Right atrium auricular region (tissue), 2 donors: ENCODE measurements at regions not wholly inside any gene's neighbourhood (a gene's known extent, or its start where the extent isn't known, plus 50 kb on each side); places are given as distances from the start of the nearest gene placed in this dataset.

Source experiments
- DNase-seq: peaks from one replicate; pipeline ENCODE4 v3.0.0-alpha.2; 2019; ENCODE audit warnings: low spot score
- H3K27ac ChIP-seq, 2 donors: fragments of 200-600 bp; sonication (generic); 1 replicate in 1 of 2; 2 replicates in 1 of 2; pipeline ENCODE4 v1.5.1; 2016 to 2019
- H3K27me3 ChIP-seq, 2 donors: fragments of 200-600 bp; sonication (generic); one replicate each; pipeline versions ENCODE4 v1.5.1 to v1.6.0; 2017 to 2019
- H3K36me3 ChIP-seq: fragments of 200-600 bp; sonication (generic); one replicate; pipeline ENCODE4 v1.5.1; 2016
- H3K4me1 ChIP-seq, 2 donors: fragments of 200-600 bp; sonication (generic); one replicate each; pipeline versions ENCODE4 v1.5.1 to v1.6.0; 2017 to 2019
- H3K4me3 ChIP-seq, 2 donors: fragments of 200-600 bp; sonication (generic); 1 replicate in 1 of 2; 2 replicates in 1 of 2; pipeline ENCODE4 v1.5.1; 2017 to 2019; ENCODE audit warnings: mild to moderate bottlenecking in 1 of 2, moderate library complexity in 1 of 2
- H3K9me3 ChIP-seq, 2 donors: fragments of 200-600 bp; sonication (generic); one replicate each; pipeline ENCODE4 v1.5.1; 2019
- CTCF ChIP-seq, 2 donors: fragments of 200-600 bp; sonication (generic); IDR thresholded peaks; one replicate each; pipeline ENCODE4 v1.5.1; 2019; ENCODE audit warnings: antibody characterized with exemption in 2 of 2

DNA sequence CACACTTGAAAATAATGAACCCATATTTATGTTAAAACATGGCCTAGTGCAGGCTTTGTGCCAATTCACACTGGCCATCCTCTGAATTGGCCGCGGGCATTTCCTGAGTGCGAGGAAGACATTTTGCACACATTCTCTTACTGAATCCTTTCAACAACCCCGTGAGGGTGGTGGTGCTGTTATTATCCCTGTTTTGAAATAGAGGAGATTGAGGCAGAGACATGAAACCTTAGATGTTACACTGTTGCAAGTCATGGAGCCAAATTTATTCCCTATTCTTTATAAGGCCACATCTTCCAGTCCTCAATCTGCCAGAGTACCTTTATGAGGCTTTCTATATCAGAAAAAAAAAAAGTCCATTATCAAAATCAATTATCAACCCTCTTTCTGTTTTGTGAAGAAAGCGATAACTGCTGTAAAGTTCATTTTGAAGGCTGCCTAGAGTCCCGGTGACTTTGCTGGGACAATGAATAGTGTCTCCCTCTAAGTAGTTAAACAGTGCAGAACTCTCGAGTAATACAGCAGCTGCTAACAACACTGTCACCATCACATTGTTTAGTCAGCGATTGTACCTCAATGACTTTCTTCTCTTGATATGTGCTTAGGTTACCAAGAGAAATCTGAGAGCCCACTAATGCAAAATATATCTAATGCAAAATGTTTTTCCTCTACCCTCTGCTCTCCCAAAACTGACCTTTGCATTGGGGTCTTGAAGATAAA is 242.3 kb upstream of the PPARGC1A start:
- H3K36me3 ChIP-seq, result no peaks in the 10 kb centered on the region
- no peaks in the 10 kb centered on the region for H3K4me1 ChIP-seq
- H3K27ac ChIP-seq, result no peak overlapping the region
- DNase-seq, result no peak
- H3K4me3 ChIP-seq, result no peak overlapping the region
- no peaks in the 10 kb centered on the region for H3K9me3 ChIP-seq
- no peaks in the 10 kb centered on the region for H3K27me3 ChIP-seq
- TF ChIP-seq CTCF (IDR thresholded peaks at IDR 0.05), result no peak

DNA sequence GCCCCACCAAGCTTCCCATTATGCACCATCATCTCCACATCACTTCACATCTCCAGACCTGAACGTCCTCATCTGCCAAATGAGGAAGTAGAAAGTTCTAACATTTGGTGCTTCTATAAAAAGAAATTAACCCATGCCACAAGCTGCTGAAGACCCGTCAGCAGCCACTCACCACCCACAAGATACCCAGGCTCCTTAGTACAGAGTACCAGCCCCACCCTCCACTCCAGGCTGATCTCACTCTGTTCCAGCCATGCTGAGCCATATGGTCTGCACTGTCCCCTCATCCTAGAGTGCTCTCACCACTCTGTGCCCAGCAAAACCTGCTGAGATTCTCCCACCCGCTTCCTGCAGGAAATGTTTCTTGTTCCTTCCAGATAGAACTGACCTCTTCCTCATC is 240.8 kb upstream of the PPARGC1A start:
- TF ChIP-seq CTCF (IDR thresholded peaks at IDR 0.05), result no peak

GRCh38 chr4:24126776-24127175 is 236.9 kb upstream of the PPARGC1A start:
- no peaks in the 10 kb centered on the region for H3K4me1 ChIP-seq
- no peak overlapping the region for H3K4me3 ChIP-seq
- TF ChIP-seq CTCF (IDR thresholded peaks at IDR 0.05), result no peak
- no peak overlapping the region for H3K27ac ChIP-seq
- no peaks in the 10 kb centered on the region for H3K9me3 ChIP-seq
- DNase-seq, result no peak
- H3K36me3 ChIP-seq, result no peaks in the 10 kb centered on the region
- no peaks in the 10 kb centered on the region for H3K27me3 ChIP-seq

More for the DNA sequence above, 240.8 kb upstream of the PPARGC1A start:
- Histone ChIP-seq H3K4me1 (no peaks in the 10 kb centered on the region), H3K4me3 (no peak overlapping the region), H3K36me3 (no peaks in the 10 kb centered on the region), H3K27me3 (no peaks in the 10 kb centered on the region), H3K27ac (no peak overlapping the region), H3K9me3 (no peaks in the 10 kb centered on the region)
- DNase-seq, result no peak

- H3K27ac ChIP-seq, result no peak overlapping the region
Observed at GRCh38 chr4:24121395-24122175, 231.7 kb upstream of the PPARGC1A start.

DNA sequence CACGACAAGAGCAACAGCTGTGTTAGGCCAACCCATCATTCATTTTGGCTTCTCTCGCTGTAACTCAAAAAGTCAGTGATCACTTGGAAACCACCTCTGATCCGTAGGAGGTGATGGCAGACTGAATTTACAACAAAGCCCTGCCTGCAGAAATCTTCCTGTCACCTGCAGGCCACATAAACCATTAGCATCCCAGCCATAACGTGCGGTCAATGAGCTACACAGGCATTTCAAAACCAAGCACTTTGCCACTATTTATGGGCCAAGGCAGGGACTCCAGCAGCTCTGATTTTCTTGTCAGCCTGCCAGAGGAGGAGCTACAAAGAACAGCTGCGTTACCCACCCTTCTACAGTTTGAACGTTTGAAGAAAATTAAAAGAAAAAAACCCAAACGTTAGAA is 228.1 kb upstream of the PPARGC1A start:
- Histone ChIP-seq H3K36me3 (no peaks in the 10 kb centered on the region), H3K9me3 (no peaks in the 10 kb centered on the region), H3K4me3 (no peak overlapping the region), H3K27me3 (no peaks in the 10 kb centered on the region), H3K27ac (no peak overlapping the region), H3K4me1 (peaks cover 0 to 13% of the 10 kb centered on the region in 2 donors)
- no peak for DNase-seq
- TF ChIP-seq CTCF (IDR thresholded peaks at IDR 0.05), result no peak

More at GRCh38 chr4:24121395-24122175, 231.7 kb upstream of the PPARGC1A start:
- Histone ChIP-seq H3K9me3 (no peaks in the 10 kb centered on the region), H3K4me3 (no peak overlapping the region), H3K4me1 (peaks cover 0 to 13% of the 10 kb centered on the region in 2 donors), H3K27me3 (no peaks in the 10 kb centered on the region), H3K36me3 (no peaks in the 10 kb centered on the region)
- no peak for TF ChIP-seq CTCF (IDR thresholded peaks at IDR 0.05)
- DNase-seq, result no peak
